HG03442 (cell line): ENCODE measurements at regions not wholly inside any gene's neighbourhood (a gene's known extent, or its start where the extent isn't known, plus 50 kb on each side); places are given as distances from the start of the nearest gene placed in this dataset.
"Not testable (repeated sequence)": the region's sequence is repeated elsewhere in the genome, so short reads cannot be mapped to it uniquely, and the experiment has no call there.

Experiments used
- ATAC-seq: cut with Tn5 transposase; IDR thresholded peaks from one replicate; pipeline ENCODE4 v1.9.1; 2021; ENCODE audit warnings: mild to moderate bottlenecking, moderate library complexity; ENCODE audit not compliant: unreplicated experiment

GRCh38 chr3:164470471-164470870 lies 607.8 kb downstream of the SI start:
- no peak for ATAC-seq

DNA sequence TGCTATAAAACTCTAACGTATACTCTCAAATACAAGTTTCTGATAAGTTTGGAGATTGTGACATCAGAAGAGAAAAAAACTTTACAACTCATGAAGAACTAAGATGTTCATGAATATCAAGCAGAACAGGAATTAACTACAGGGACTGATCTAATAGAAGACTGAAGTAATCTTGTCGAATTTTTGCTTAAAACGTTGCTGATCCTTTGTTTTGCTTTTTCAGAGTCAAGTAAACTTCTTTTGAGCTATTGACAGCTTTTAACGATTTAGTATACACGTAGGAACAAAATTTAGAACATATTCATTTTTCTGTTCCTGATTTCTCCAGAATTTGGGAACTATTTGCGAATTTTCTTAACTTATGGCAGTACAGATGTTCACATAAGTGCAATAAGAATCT lies 610.2 kb downstream of the SI start:
- ATAC-seq, result no peak

DNA sequence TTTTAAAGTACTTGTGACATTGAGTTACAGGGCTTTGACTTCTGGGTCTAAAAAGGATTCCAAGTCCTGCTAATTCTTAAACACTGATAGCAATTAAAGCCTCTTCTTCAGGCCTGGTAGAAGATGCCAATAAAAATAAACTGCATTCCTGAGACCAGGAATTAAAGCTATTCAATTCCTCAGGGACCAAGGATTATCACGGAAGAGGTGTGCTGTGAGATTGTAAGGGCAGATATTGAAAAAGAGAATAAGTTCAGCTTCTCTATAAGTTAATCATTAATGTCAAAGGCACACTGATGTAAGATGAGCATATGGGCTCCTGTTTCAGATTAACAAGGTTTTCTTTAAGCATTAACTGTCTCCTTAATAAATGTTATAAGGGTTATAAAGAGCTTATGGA lies 611.3 kb downstream of the SI start:
- ATAC-seq, result no peak

GRCh38 chr3:164465172-164465571 lies 613.1 kb downstream of the SI start:
- no peak for ATAC-seq

- ATAC-seq, result no peak
Observed at GRCh38 chr3:164460851-164461250, 617.4 kb downstream of the SI start.

GRCh38 chr3:164459521-164460151 lies 618.7 kb downstream of the SI start:
- ATAC-seq, result no peak

DNA sequence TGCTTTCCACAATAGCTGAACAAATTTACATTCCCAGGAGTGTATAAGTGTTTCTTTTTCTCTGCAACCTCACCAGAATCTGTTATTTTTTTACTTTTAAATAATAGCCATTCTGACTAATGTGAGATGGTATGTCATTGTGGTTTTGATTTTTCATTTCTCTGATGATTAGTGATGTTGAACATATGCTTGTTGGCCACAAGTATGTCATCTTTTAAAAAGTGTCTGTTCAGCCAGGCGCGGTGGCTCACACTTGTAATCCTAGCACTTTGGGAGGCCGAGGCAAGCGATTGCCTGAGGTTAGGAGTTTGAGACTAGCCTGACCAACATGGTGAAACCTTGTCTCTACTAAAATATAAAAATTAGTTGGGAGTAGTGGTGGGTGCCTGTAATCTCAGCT lies 619.3 kb downstream of the SI start:
- no peak for ATAC-seq

DNA sequence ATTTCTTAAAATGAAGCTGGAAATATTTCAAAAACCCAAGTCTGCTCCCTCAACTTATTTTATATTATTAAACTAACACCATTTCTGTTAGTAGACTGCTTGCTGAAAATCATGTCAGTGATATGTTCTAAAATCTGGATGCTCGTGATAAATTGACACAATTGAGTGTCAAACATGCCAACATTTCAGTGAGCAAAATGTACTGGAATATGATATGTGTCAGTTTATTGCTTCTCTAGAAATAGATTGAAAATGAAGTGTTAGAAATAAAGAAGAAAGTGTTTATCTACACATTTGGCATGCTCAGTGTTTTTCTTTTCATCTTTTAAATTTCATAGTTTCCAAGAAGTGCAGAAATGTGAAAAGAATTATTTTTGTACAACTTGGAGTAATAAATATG lies 624.6 kb downstream of the SI start:
- no peak for ATAC-seq

GRCh38 chr3:164452707-164453106 lies 625.6 kb downstream of the SI start:
- no peak for ATAC-seq

DNA sequence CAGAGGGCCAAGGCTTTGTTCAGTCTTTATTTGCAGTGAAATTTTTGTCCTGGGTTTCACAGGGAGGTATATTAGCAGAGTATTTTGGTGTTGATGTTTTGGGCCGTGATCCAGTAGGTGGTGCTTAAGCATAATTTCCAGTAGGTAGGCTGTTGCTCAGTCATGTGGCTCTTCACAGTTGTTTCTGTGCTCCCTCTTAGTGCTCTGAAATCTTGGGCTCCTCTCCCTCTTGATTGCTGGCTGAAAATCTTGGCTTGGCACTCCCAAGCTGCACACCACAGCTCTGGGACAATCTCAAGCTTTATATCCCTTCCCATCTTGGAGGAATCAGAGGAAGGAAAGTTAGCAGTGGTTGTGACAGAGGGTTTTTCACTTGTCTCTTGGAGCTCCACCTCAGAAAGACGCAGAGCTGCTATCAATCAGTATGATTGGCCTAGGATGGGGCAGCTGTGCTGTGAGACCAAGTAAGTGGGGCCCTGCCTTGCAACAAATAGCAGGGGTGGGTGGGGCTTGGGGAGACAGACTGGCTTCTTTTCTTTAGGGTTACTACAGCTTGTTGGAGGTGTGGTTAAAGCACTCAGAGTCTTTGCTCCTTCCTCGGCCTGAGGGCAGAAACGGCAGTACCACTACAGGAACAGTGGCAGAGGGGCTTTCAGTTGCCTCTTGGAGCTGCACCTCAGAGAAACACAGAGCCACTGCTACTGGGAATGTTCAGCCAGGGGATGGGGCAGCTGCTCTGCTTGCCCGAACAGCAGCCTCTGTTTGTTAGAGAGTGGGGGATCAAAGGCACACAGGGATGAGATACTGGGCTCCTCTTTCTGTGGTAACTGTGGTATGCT lies 627.0 kb downstream of the SI start:
- ATAC-seq, result no peak

GRCh38 chr3:164450276-164450905 lies 627.9 kb downstream of the SI start:
- ATAC-seq, result no peak

- no peak for ATAC-seq
Observed at GRCh38 chr3:164419220-164419619, 659.1 kb downstream of the SI start.

DNA sequence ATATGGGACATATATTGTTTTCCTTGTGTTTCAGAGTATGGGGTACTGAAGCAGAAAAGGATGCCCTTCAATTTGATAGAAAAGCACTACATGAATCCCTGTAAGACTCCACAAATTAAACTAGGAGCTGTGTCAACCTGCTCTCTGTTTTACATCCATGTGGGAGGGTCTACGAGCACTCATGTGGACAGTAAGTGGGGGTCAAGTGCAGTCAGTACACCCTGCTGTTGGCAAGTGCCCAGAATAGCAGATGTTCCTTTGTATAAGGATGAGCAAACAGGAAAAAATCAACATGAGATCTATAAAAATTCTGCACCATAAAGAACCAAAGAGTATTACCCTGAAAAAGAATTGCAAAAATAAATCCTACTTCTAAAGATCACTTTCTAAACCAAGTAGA lies 659.9 kb downstream of the SI start:
- no peak for ATAC-seq

GRCh38 chr3:164417955-164418354 lies 660.3 kb downstream of the SI start:
- no peak for ATAC-seq

GRCh38 chr3:164416491-164417222 lies 661.6 kb downstream of the SI start:
- ATAC-seq, result no peak

GRCh38 chr3:164408326-164408725 lies 670.0 kb downstream of the SI start:
- no peak for ATAC-seq

DNA sequence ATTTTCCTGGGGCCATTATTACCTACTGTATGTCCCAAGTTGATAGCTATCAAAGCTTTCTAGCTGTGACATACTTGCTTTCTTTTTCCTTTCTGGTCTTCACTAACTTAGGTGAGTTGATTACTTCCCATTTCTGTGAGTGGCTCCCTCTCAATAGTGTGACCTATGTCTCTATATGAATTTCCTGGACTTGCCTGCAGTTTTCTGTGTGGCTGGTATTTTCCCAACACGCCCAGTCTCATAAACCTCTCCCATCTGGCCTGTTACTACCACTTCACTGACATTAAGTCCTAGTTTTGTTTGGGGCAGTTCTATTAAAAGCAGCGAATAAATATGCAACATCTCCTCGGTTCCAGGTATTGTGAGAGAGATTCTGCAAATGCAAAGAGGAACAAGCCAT lies 671.2 kb downstream of the SI start:
- no peak for ATAC-seq

- no peak for ATAC-seq
Observed at GRCh38 chr3:164406281-164406680, 672.0 kb downstream of the SI start.

- no peak for ATAC-seq
Observed at GRCh38 chr3:164401923-164402322, 676.4 kb downstream of the SI start.

- not testable (repeated sequence) for ATAC-seq
Observed at GRCh38 chr3:164401440-164401839, 676.9 kb downstream of the SI start.

- ATAC-seq, result no peak
Observed at GRCh38 chr3:164397462-164397861, 680.8 kb downstream of the SI start.
